Mesothelial cell of epicardium (in vitro differentiated cells): ENCODE measurements at regions not wholly inside any gene's neighbourhood (a gene's known extent, or its start where the extent isn't known, plus 50 kb on each side); places are given as distances from the start of the nearest gene placed in this dataset.
A peak's percentile ranks its signal among the peaks of the same experiment; 100 is the strongest.

Source experiments
- DNase-seq, 2 experiments: peaks; one replicate each; pipeline ENCODE4 v3.0.0; 2021; ENCODE audit warnings: low spot score in 2 of 2; ENCODE audit not compliant: unreplicated experiment in 2 of 2
- H3K27ac Mint-ChIP-seq: 2 replicates; pipeline ENCODE4 v1.8.0; 2021; ENCODE audit warnings: mixed read lengths
- H3K27me3 Mint-ChIP-seq: 2 replicates; pipeline ENCODE4 v1.8.0; 2021; ENCODE audit warnings: low read depth, mixed read lengths
- H3K36me3 Mint-ChIP-seq: 2 replicates; pipeline ENCODE4 v1.8.0; 2021; ENCODE audit warnings: mixed read lengths
- H3K4me1 Mint-ChIP-seq: 2 replicates; pipeline ENCODE4 v1.8.0; 2021; ENCODE audit warnings: mixed read lengths
- H3K4me3 Mint-ChIP-seq: 2 replicates; pipeline ENCODE4 v1.8.0; 2021; ENCODE audit warnings: mild to moderate bottlenecking, moderate library complexity, mixed read lengths
- H3K9me3 Mint-ChIP-seq: 2 replicates; pipeline ENCODE4 v1.8.0; 2021; ENCODE audit warnings: mixed read lengths
- TF ChIP-seq, protein P1 (sequence below): fragments of 200-600 bp; sonication (generic); IDR thresholded peaks from one replicate; pipeline ENCODE4 v1.5.0; 2021; ENCODE audit warnings: antibody characterized with exemption; ENCODE audit not compliant: unreplicated experiment

DNA sequence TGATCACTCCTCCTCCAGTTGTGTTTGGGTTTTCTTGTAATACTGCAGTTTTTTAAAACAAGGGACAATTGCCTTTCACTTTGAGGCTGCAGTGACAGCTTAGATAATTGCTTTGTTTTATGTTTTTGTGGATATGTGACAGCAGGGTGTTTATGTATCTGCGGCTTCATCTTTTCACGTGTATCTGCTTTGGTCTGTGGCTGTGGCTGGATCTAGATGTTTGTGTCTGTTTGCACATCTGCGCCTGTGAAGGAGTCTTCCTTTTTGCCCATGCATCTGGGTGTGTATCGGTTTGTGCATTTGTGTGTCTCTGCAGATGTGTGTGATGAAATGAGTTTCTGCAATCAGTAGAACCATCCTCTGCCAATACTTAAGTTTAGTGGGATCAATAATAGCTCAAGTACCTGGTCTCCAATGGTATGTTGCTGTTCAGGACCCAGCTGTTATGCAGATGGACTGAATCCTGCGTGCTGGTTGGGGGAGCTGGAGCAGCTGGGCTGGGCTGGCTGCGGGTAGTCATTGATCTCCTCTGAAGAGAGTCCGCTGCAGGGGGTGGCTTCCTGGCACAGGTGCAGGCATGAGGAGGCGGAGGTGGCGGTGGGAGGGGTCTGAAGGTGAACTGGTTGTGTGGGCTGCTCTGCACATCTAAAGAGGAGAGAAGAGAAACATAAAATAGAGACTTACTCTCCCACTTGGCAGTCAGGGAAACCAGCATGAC is 390.3 kb downstream of the SH2D1A start:
- H3K27ac Mint-ChIP-seq, result no peak overlapping the region
- no peak overlapping the region for H3K4me3 Mint-ChIP-seq
- peaks cover 22% of the 10 kb centered on the region for H3K4me1 Mint-ChIP-seq
- DNase-seq, result peak in 1 of 2 experiments; percentile 41
- H3K36me3 Mint-ChIP-seq, result no peaks in the 10 kb centered on the region
- H3K27me3 Mint-ChIP-seq, result peaks cover 3% of the 10 kb centered on the region
- TF ChIP-seq, protein P1, sequence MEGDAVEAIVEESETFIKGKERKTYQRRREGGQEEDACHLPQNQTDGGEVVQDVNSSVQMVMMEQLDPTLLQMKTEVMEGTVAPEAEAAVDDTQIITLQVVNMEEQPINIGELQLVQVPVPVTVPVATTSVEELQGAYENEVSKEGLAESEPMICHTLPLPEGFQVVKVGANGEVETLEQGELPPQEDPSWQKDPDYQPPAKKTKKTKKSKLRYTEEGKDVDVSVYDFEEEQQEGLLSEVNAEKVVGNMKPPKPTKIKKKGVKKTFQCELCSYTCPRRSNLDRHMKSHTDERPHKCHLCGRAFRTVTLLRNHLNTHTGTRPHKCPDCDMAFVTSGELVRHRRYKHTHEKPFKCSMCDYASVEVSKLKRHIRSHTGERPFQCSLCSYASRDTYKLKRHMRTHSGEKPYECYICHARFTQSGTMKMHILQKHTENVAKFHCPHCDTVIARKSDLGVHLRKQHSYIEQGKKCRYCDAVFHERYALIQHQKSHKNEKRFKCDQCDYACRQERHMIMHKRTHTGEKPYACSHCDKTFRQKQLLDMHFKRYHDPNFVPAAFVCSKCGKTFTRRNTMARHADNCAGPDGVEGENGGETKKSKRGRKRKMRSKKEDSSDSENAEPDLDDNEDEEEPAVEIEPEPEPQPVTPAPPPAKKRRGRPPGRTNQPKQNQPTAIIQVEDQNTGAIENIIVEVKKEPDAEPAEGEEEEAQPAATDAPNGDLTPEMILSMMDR, result no peak
- H3K9me3 Mint-ChIP-seq, result peaks cover 4% of the 10 kb centered on the region

DNA sequence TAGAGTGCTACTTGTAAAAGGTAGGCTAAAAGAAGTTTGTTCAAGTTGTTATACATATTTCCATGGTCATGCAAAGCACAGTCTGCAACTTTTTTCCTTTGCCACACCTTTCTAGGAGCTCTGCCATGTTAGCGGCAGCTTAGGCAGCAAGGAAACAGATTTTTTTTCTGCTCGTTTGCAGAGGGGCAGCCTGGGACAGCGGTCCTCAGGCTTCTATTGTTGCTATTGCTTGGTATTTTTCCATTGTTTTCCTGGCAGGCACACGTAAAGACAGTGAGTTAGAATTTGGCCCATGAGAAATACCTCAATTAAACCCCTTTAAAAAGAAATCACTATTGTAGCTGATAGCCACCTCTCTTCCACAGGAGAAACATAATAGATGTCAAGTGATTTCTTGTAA is 391.4 kb downstream of the SH2D1A start:
- Mint-ChIP-seq H3K9me3 (peaks cover 4% of the 10 kb centered on the region), H3K36me3 (no peaks in the 10 kb centered on the region), H3K4me3 (no peak overlapping the region), H3K27me3 (peaks cover 3% of the 10 kb centered on the region), H3K4me1 (peaks cover 22% of the 10 kb centered on the region), H3K27ac (no peak overlapping the region)
- DNase-seq, result no peak
- TF ChIP-seq, protein P1, result no peak

DNA sequence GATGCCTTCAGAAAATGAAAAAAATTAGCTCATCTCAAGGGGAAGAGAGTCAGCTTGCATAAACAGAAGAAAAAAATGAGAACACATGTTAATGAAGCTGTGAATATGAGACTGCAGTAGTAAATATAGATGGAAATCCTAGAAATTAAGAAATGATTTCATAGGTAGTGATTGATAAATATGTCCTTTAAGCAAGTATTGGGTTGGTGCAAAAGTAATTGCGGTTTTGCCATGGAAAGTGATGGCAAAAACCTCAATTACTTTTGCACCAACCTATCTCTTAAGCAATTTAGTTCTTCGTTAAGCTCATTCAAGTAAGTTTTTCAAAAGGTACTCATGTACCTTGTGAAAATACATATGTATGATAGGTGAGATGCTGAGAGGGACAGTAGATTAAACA is 400.9 kb downstream of the SH2D1A start:
- Mint-ChIP-seq H3K36me3 (no peaks in the 10 kb centered on the region), H3K9me3 (no peaks in the 10 kb centered on the region), H3K4me1 (no peaks in the 10 kb centered on the region), H3K27ac (no peak overlapping the region), H3K4me3 (no peak overlapping the region), H3K27me3 (peaks cover 3% of the 10 kb centered on the region)
- DNase-seq, result no peak
- TF ChIP-seq, protein P1, result no peak

GRCh38 chrX:124764354-124764753 is 418.0 kb downstream of the SH2D1A start:
- TF ChIP-seq, protein P1, result no peak
- DNase-seq, result no peak
- Mint-ChIP-seq H3K4me3 (no peak overlapping the region), H3K27me3 (no peaks in the 10 kb centered on the region), H3K9me3 (peaks cover 9% of the 10 kb centered on the region), H3K27ac (no peak overlapping the region), H3K36me3 (no peaks in the 10 kb centered on the region), H3K4me1 (peaks cover 2% of the 10 kb centered on the region)

- Mint-ChIP-seq H3K4me3 (no peak overlapping the region), H3K4me1 (peaks cover 2% of the 10 kb centered on the region), H3K36me3 (no peaks in the 10 kb centered on the region), H3K27ac (no peak overlapping the region), H3K9me3 (no peaks in the 10 kb centered on the region), H3K27me3 (no peaks in the 10 kb centered on the region)
- DNase-seq, result no peak
- TF ChIP-seq, protein P1, result no peak
Measured at GRCh38 chrX:124769166-124769565, 422.8 kb downstream of the SH2D1A start.
